ENCODE measurements at regions not wholly inside any gene's neighbourhood (a gene's known extent, or its start where the extent isn't known, plus 50 kb on each side); places are given as distances from the start of the nearest gene placed in this dataset.

DNA sequence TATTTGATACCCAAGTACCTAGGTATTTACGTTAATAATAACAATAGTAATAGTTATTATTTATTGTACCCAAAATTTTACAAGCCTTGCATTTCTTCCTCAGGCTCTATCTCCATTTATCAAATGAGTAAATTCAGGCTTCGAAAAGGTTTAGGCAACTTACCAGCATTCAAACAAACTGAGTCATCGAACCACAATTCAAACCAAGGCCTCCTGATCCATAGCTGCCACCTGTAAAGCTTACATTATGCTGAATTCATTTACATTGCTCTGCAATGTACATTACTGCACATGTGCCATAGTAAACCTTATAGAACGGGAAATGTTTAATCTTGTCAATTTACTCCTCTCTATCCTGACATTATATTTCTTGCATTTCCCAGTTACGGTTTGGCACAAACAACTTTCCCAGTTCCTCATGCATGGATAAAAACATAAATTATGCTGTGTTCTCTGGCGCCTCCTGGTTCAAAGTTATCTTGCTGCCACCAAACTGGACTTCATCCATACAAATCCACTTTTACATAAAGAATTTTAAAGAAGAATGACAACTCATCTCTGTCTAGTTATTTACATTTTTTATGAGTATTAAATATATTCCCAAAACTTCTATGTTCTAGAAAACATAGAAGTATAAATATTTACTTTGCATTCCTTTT, 360.6 kb upstream of the SOX9 start:
- TF ChIP-seq, protein P1, sequence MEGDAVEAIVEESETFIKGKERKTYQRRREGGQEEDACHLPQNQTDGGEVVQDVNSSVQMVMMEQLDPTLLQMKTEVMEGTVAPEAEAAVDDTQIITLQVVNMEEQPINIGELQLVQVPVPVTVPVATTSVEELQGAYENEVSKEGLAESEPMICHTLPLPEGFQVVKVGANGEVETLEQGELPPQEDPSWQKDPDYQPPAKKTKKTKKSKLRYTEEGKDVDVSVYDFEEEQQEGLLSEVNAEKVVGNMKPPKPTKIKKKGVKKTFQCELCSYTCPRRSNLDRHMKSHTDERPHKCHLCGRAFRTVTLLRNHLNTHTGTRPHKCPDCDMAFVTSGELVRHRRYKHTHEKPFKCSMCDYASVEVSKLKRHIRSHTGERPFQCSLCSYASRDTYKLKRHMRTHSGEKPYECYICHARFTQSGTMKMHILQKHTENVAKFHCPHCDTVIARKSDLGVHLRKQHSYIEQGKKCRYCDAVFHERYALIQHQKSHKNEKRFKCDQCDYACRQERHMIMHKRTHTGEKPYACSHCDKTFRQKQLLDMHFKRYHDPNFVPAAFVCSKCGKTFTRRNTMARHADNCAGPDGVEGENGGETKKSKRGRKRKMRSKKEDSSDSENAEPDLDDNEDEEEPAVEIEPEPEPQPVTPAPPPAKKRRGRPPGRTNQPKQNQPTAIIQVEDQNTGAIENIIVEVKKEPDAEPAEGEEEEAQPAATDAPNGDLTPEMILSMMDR (conservative IDR thresholded peaks at IDR 0.05; ENCODE audit: low read length): no peak
- TF ChIP-seq EZH2phosphoT487 (IDR thresholded peaks at IDR 0.05; ENCODE audit: borderline replicate concordance): no peak

All from Loucy (cell line).